Activated T-cell treated with anti-CD3 and anti-CD28 coated beads, Interleukin-2, amount 50 U/mL, for 72 hours (primary cell): ENCODE measurements at regions not wholly inside any gene's neighbourhood (a gene's known extent, or its start where the extent isn't known, plus 50 kb on each side); places are given as distances from the start of the nearest gene placed in this dataset.

Source experiments
- ATAC-seq, 2 donors: fragments of 150-1000 bp; cut with Tn5 transposase; replicated peaks in 1 of 2; 2 replicates each; pipeline ENCODE4 v1.10.0; 2021; ENCODE audit warnings: moderate library complexity in 2 of 2, mild to moderate bottlenecking in 1 of 2
- DNase-seq, 2 donors: peaks; one replicate each; pipeline ENCODE4 v3.0.0; 2021 to 2022; ENCODE audit warnings: mixed read lengths in 1 of 2
- H3K27ac Mint-ChIP-seq: one replicate; pipeline ENCODE4 v1.8.0; 2022; ENCODE audit warnings: mild to moderate bottlenecking, moderate library complexity, mixed read lengths
- H3K27me3 Mint-ChIP-seq: one replicate; pipeline ENCODE4 v1.8.0; 2022; ENCODE audit warnings: low read depth, mixed read lengths
- H3K36me3 Mint-ChIP-seq, 2 donors: one replicate each; pipeline ENCODE4 v1.8.0; 2022; ENCODE audit warnings: mixed read lengths in 2 of 2, mild to moderate bottlenecking in 1 of 2; ENCODE audit not compliant: insufficient read depth in 2 of 2
- H3K4me1 Mint-ChIP-seq: one replicate; pipeline ENCODE4 v1.8.0; 2022; ENCODE audit warnings: low read depth, mixed read lengths
- H3K4me3 Mint-ChIP-seq, 2 donors: one replicate each; pipeline ENCODE4 v1.8.0; 2022; ENCODE audit warnings: mild to moderate bottlenecking in 2 of 2, mixed read lengths in 2 of 2, moderate library complexity in 2 of 2
- H3K9me3 Mint-ChIP-seq, 2 donors: one replicate each; pipeline ENCODE4 v1.8.0; 2022; ENCODE audit warnings: mixed read lengths in 2 of 2

GRCh38 chr4:45663003-45663402, 460.9 kb downstream of the GABRG1 start:
- Mint-ChIP-seq H3K27ac (no peak overlapping the region), H3K36me3 (no peaks in the 10 kb centered on the region), H3K27me3 (no peaks in the 10 kb centered on the region), H3K4me3 (no peak overlapping the region), H3K9me3 (peaks cover 0 to 4% of the 10 kb centered on the region in 2 donors), H3K4me1 (no peaks in the 10 kb centered on the region)
- DNase-seq = no peak
- ATAC-seq = no peak

- Mint-ChIP-seq H3K4me3 (no peak overlapping the region), H3K4me1 (no peaks in the 10 kb centered on the region), H3K27ac (no peak overlapping the region), H3K9me3 (peaks cover 0 to 4% of the 10 kb centered on the region in 2 donors), H3K27me3 (no peaks in the 10 kb centered on the region), H3K36me3 (no peaks in the 10 kb centered on the region)
- no peak for DNase-seq
- ATAC-seq = no peak
Observed at GRCh38 chr4:45661893-45662292, 462.0 kb downstream of the GABRG1 start.

GRCh38 chr4:45650545-45650944, 473.3 kb downstream of the GABRG1 start:
- Mint-ChIP-seq H3K27ac (no peak overlapping the region), H3K36me3 (peaks cover 0 to 1% of the 10 kb centered on the region in 2 donors), H3K9me3 (peaks cover 5 to 12% of the 10 kb centered on the region in 2 donors), H3K4me1 (no peaks in the 10 kb centered on the region), H3K4me3 (no peak overlapping the region), H3K27me3 (no peaks in the 10 kb centered on the region)
- DNase-seq = no peak
- ATAC-seq = no peak

- no peaks in the 10 kb centered on the region for H3K4me1 Mint-ChIP-seq
- H3K27me3 Mint-ChIP-seq = no peaks in the 10 kb centered on the region
- no peak overlapping the region for H3K4me3 Mint-ChIP-seq
- H3K27ac Mint-ChIP-seq = no peak overlapping the region
- H3K36me3 Mint-ChIP-seq = peaks cover 0 to 1% of the 10 kb centered on the region in 2 donors
- no peak for ATAC-seq
- DNase-seq = no peak
- H3K9me3 Mint-ChIP-seq = peaks cover 4 to 9% of the 10 kb centered on the region in 2 donors
Observed at GRCh38 chr4:45648846-45649245, 475.0 kb downstream of the GABRG1 start.

GRCh38 chr4:45647823-45648222, 476.0 kb downstream of the GABRG1 start:
- H3K4me1 Mint-ChIP-seq = no peaks in the 10 kb centered on the region
- no peak for ATAC-seq
- no peaks in the 10 kb centered on the region for H3K27me3 Mint-ChIP-seq
- H3K9me3 Mint-ChIP-seq = peaks cover 3 to 8% of the 10 kb centered on the region in 2 donors
- no peak for DNase-seq
- H3K36me3 Mint-ChIP-seq = peaks cover 0 to 1% of the 10 kb centered on the region in 2 donors
- H3K4me3 Mint-ChIP-seq = no peak overlapping the region
- no peak overlapping the region for H3K27ac Mint-ChIP-seq

GRCh38 chr4:45646885-45647590, 476.8 kb downstream of the GABRG1 start:
- no peak overlapping the region for H3K4me3 Mint-ChIP-seq
- H3K27me3 Mint-ChIP-seq = no peaks in the 10 kb centered on the region
- peaks cover 3 to 5% of the 10 kb centered on the region in 2 donors for H3K9me3 Mint-ChIP-seq
- H3K4me1 Mint-ChIP-seq = no peaks in the 10 kb centered on the region
- H3K27ac Mint-ChIP-seq = no peak overlapping the region
- no peak for ATAC-seq
- H3K36me3 Mint-ChIP-seq = no peaks in the 10 kb centered on the region
- DNase-seq = no peak

GRCh38 chr4:45640281-45640680, 483.6 kb downstream of the GABRG1 start:
- DNase-seq (no peak), ATAC-seq (no peak)
- Mint-ChIP-seq H3K4me3 (no peak overlapping the region), H3K27ac (no peak overlapping the region), H3K27me3 (no peaks in the 10 kb centered on the region), H3K4me1 (no peaks in the 10 kb centered on the region), H3K9me3 (peaks cover 0 to 7% of the 10 kb centered on the region in 2 donors), H3K36me3 (no peaks in the 10 kb centered on the region)

- Mint-ChIP-seq H3K36me3 (no peaks in the 10 kb centered on the region), H3K27me3 (no peaks in the 10 kb centered on the region), H3K4me1 (no peaks in the 10 kb centered on the region), H3K4me3 (no peak overlapping the region), H3K9me3 (peaks cover 0 to 7% of the 10 kb centered on the region in 2 donors), H3K27ac (no peak overlapping the region)
- DNase-seq = no peak
- no peak for ATAC-seq
Observed at GRCh38 chr4:45638641-45639040, 485.2 kb downstream of the GABRG1 start.

- ATAC-seq (no peak), DNase-seq (no peak)
- no peaks in the 10 kb centered on the region for H3K4me1 Mint-ChIP-seq
- H3K4me3 Mint-ChIP-seq = no peak overlapping the region
- no peak overlapping the region for H3K27ac Mint-ChIP-seq
- H3K27me3 Mint-ChIP-seq = no peaks in the 10 kb centered on the region
- H3K9me3 Mint-ChIP-seq = peaks cover 0 to 5% of the 10 kb centered on the region in 2 donors
- H3K36me3 Mint-ChIP-seq = no peaks in the 10 kb centered on the region
Observed at GRCh38 chr4:45636175-45636574, 487.7 kb downstream of the GABRG1 start.

GRCh38 chr4:45629717-45630116, 494.1 kb downstream of the GABRG1 start:
- H3K9me3 Mint-ChIP-seq = peaks cover 0 to 8% of the 10 kb centered on the region in 2 donors
- H3K4me1 Mint-ChIP-seq = no peaks in the 10 kb centered on the region
- no peaks in the 10 kb centered on the region for H3K27me3 Mint-ChIP-seq
- H3K4me3 Mint-ChIP-seq = no peak overlapping the region
- no peak overlapping the region for H3K27ac Mint-ChIP-seq
- no peak for ATAC-seq
- H3K36me3 Mint-ChIP-seq = no peaks in the 10 kb centered on the region
- DNase-seq = no peak

GRCh38 chr4:45621971-45622370, 501.9 kb downstream of the GABRG1 start:
- no peak for ATAC-seq
- no peak overlapping the region for H3K4me3 Mint-ChIP-seq
- no peak overlapping the region for H3K27ac Mint-ChIP-seq
- H3K36me3 Mint-ChIP-seq = no peaks in the 10 kb centered on the region
- H3K9me3 Mint-ChIP-seq = peaks cover 0 to 4% of the 10 kb centered on the region in 2 donors
- no peaks in the 10 kb centered on the region for H3K27me3 Mint-ChIP-seq
- H3K4me1 Mint-ChIP-seq = no peaks in the 10 kb centered on the region
- DNase-seq = no peak

GRCh38 chr4:45620808-45621207, 503.0 kb downstream of the GABRG1 start:
- Mint-ChIP-seq H3K36me3 (no peaks in the 10 kb centered on the region), H3K4me3 (no peak overlapping the region), H3K4me1 (no peaks in the 10 kb centered on the region), H3K27me3 (no peaks in the 10 kb centered on the region), H3K9me3 (peaks cover 0 to 4% of the 10 kb centered on the region in 2 donors), H3K27ac (no peak overlapping the region)
- DNase-seq (no peak), ATAC-seq (no peak)

GRCh38 chr4:45596379-45597101, 527.3 kb downstream of the GABRG1 start:
- H3K4me3 Mint-ChIP-seq = no peak overlapping the region
- peaks cover 0 to 4% of the 10 kb centered on the region in 2 donors for H3K9me3 Mint-ChIP-seq
- no peak for ATAC-seq
- H3K36me3 Mint-ChIP-seq = no peaks in the 10 kb centered on the region
- no peaks in the 10 kb centered on the region for H3K27me3 Mint-ChIP-seq
- no peak overlapping the region for H3K27ac Mint-ChIP-seq
- DNase-seq = no peak
- H3K4me1 Mint-ChIP-seq = no peaks in the 10 kb centered on the region
